ENCODE measurements at regions not wholly inside any gene's neighbourhood (a gene's known extent, or its start where the extent isn't known, plus 50 kb on each side); places are given as distances from the start of the nearest gene placed in this dataset.

GRCh38 chr1:79193211-79194079 is 186.9 kb upstream of the ADGRL4 start:
- TF ChIP-seq NFIC (IDR thresholded peaks at IDR 0.05), result 0 out of 2 replicates have a peak, but pooled peaks have one; percentile 46
- no peak for TF ChIP-seq REST (IDR thresholded peaks at IDR 0.05; ENCODE audit: low read depth)
- no peak for TF ChIP-seq RAD21 (IDR thresholded peaks at IDR 0.05; ENCODE audit: low read depth)
- no peak for TF ChIP-seq USF1 (IDR thresholded peaks at IDR 0.05)
- peak; percentile 16; the same call in 1 of the 2 replicates for TF ChIP-seq FOXM1 (IDR thresholded peaks at IDR 0.05; ENCODE audit: borderline replicate concordance, low read depth)
- TF ChIP-seq TCF12 (IDR thresholded peaks at IDR 0.05; ENCODE audit: low read depth), result 0 out of 2 replicates have a peak, but pooled peaks have one; percentile 27

- TF ChIP-seq MAX (IDR thresholded peaks at IDR 0.05) (no peak), TAF1 (IDR thresholded peaks at IDR 0.05; ENCODE audit: low read depth) (no peak), TCF12 (IDR thresholded peaks at IDR 0.05; ENCODE audit: low read depth) (no peak), ZBTB7A (IDR thresholded peaks at IDR 0.05; ENCODE audit: low read depth) (no peak), EGR1 (IDR thresholded peaks at IDR 0.05) (no peak), EP300 (IDR thresholded peaks at IDR 0.05; ENCODE audit: borderline replicate concordance) (no peak), CREB1 (IDR thresholded peaks at IDR 0.05; ENCODE audit: low read depth) (no peak), TEAD4 (IDR thresholded peaks at IDR 0.05) (no peak), REST (IDR thresholded peaks at IDR 0.05; ENCODE audit: low read depth) (no peak), CEBPB (IDR thresholded peaks at IDR 0.05) (no peak), NFIC (IDR thresholded peaks at IDR 0.05) (no peak), FOXM1 (IDR thresholded peaks at IDR 0.05; ENCODE audit: borderline replicate concordance, low read depth) (no peak), RAD21 (IDR thresholded peaks at IDR 0.05; ENCODE audit: low read depth) (no peak), USF1 (IDR thresholded peaks at IDR 0.05) (no peak), YY1 (IDR thresholded peaks at IDR 0.05; ENCODE audit: low read depth) (no peak)
These were observed 183.5 kb upstream of the ADGRL4 start for GRCh38 chr1:79190074-79190473.

GRCh38 chr1:79188337-79188736 is 181.8 kb upstream of the ADGRL4 start:
- TF ChIP-seq TAF1 (IDR thresholded peaks at IDR 0.05; ENCODE audit: low read depth), result no peak
- TF ChIP-seq USF1 (IDR thresholded peaks at IDR 0.05), result no peak
- TF ChIP-seq ZBTB7A (IDR thresholded peaks at IDR 0.05; ENCODE audit: low read depth), result no peak

GRCh38 chr1:79186260-79186659 is 179.7 kb upstream of the ADGRL4 start:
- TF ChIP-seq USF1 (IDR thresholded peaks at IDR 0.05), result no peak

GRCh38 chr1:79177844-79178243 is 171.3 kb upstream of the ADGRL4 start:
- TF ChIP-seq EP300 (IDR thresholded peaks at IDR 0.05; ENCODE audit: borderline replicate concordance), result no peak
- no peak for TF ChIP-seq REST (IDR thresholded peaks at IDR 0.05; ENCODE audit: low read depth)
